ENCODE measurements at regions not wholly inside any gene's neighbourhood (a gene's known extent, or its start where the extent isn't known, plus 50 kb on each side); places are given as distances from the start of the nearest gene placed in this dataset.

DNA sequence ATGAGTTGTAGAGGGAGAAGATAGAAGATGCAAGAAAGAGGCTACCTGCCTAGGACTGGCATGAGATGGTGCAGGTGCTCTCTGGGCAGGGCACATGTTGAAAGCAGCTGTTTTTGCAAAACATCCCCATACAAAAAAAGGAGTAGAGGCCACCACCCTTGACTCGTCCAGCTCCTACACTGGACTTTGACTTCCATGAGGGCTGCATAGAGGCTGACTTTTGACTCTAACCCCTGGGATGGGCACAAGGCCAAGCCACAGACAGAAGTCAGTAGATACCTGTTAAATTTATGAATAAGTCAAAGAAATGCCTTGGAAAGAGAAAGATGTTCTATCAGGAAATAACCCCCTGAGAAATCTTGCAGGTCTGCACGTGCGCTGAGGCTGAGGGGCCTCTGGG lies 1139.1 kb upstream of the TMEM132C start:
- Mint-ChIP-seq H3K4me3 (no peak overlapping the region), H3K4me1 (no peaks in the 10 kb centered on the region), H3K9me3 (peaks cover 76% of the 10 kb centered on the region), H3K27me3 (ENCODE audit: insufficient read depth, low read depth, poor library complexity) (peaks cover 3% of the 10 kb centered on the region), H3K27ac (no peak overlapping the region), H3K36me3 (ENCODE audit: low read depth) (peaks cover 38% of the 10 kb centered on the region)
- H3F3A ChIP-seq (replicated peaks; ENCODE audit: low read depth): no peaks in the 10 kb centered on the region
- H3K27me3 ChIP-seq (ENCODE audit: insufficient read depth): no peaks in the 10 kb centered on the region
- TF ChIP-seq ZNF331 (CRISPR knock-in tag; IDR thresholded peaks at IDR 0.05; ENCODE audit: low read depth) (no peak), EZH2phosphoT487 (IDR thresholded peaks at IDR 0.05; ENCODE audit: unreplicated experiment) (no peak), NANOG (IDR thresholded peaks at IDR 0.05; ENCODE audit: borderline replicate concordance) (no peak), POLR2AphosphoS5 (IDR thresholded peaks at IDR 0.05; ENCODE audit: low read depth) (no peak)
- TF ChIP-seq, protein P1, sequence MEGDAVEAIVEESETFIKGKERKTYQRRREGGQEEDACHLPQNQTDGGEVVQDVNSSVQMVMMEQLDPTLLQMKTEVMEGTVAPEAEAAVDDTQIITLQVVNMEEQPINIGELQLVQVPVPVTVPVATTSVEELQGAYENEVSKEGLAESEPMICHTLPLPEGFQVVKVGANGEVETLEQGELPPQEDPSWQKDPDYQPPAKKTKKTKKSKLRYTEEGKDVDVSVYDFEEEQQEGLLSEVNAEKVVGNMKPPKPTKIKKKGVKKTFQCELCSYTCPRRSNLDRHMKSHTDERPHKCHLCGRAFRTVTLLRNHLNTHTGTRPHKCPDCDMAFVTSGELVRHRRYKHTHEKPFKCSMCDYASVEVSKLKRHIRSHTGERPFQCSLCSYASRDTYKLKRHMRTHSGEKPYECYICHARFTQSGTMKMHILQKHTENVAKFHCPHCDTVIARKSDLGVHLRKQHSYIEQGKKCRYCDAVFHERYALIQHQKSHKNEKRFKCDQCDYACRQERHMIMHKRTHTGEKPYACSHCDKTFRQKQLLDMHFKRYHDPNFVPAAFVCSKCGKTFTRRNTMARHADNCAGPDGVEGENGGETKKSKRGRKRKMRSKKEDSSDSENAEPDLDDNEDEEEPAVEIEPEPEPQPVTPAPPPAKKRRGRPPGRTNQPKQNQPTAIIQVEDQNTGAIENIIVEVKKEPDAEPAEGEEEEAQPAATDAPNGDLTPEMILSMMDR (conservative IDR thresholded peaks at IDR 0.05; ENCODE audit: low read depth in 2 of 2): no peak
- TF ChIP-seq, protein P2, sequence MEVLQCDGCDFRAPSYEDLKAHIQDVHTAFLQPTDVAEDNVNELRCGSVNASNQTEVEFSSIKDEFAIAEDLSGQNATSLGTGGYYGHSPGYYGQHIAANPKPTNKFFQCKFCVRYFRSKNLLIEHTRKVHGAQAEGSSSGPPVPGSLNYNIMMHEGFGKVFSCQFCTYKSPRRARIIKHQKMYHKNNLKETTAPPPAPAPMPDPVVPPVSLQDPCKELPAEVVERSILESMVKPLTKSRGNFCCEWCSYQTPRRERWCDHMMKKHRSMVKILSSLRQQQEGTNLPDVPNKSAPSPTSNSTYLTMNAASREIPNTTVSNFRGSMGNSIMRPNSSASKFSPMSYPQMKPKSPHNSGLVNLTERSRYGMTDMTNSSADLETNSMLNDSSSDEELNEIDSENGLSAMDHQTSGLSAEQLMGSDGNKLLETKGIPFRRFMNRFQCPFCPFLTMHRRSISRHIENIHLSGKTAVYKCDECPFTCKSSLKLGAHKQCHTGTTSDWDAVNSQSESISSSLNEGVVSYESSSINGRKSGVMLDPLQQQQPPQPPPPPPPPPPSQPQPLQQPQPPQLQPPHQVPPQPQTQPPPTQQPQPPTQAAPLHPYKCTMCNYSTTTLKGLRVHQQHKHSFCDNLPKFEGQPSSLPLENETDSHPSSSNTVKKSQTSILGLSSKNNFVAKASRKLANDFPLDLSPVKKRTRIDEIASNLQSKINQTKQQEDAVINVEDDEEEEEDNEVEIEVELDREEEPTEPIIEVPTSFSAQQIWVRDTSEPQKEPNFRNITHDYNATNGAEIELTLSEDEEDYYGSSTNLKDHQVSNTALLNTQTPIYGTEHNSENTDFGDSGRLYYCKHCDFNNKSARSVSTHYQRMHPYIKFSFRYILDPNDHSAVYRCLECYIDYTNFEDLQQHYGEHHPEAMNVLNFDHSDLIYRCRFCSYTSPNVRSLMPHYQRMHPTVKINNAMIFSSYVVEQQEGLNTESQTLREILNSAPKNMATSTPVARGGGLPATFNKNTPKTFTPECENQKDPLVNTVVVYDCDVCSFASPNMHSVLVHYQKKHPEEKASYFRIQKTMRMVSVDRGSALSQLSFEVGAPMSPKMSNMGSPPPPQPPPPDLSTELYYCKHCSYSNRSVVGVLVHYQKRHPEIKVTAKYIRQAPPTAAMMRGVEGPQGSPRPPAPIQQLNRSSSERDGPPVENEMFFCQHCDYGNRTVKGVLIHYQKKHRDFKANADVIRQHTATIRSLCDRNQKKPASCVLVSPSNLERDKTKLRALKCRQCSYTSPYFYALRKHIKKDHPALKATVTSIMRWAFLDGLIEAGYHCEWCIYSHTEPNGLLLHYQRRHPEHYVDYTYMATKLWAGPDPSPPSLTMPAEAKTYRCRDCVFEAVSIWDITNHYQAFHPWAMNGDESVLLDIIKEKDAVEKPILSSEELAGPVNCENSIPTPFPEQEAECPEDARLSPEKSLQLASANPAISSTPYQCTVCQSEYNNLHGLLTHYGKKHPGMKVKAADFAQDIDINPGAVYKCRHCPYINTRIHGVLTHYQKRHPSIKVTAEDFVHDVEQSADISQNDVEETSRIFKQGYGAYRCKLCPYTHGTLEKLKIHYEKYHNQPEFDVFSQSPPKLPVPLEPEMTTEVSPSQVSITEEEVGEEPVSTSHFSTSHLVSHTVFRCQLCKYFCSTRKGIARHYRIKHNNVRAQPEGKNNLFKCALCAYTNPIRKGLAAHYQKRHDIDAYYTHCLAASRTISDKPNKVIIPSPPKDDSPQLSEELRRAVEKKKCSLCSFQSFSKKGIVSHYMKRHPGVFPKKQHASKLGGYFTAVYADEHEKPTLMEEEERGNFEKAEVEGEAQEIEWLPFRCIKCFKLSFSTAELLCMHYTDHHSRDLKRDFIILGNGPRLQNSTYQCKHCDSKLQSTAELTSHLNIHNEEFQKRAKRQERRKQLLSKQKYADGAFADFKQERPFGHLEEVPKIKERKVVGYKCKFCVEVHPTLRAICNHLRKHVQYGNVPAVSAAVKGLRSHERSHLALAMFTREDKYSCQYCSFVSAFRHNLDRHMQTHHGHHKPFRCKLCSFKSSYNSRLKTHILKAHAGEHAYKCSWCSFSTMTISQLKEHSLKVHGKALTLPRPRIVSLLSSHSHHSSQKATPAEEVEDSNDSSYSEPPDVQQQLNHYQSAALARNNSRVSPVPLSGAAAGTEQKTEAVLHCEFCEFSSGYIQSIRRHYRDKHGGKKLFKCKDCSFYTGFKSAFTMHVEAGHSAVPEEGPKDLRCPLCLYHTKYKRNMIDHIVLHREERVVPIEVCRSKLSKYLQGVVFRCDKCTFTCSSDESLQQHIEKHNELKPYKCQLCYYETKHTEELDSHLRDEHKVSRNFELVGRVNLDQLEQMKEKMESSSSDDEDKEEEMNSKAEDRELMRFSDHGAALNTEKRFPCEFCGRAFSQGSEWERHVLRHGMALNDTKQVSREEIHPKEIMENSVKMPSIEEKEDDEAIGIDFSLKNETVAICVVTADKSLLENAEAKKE (CRISPR knock-in tag; IDR thresholded peaks at IDR 0.05): no peak
- no peak overlapping the region for H3K27ac ChIP-seq (ENCODE audit: low read depth)
- H4K20me1 ChIP-seq (replicated peaks; ENCODE audit: insufficient read depth): no peaks in the 10 kb centered on the region
- H3K4me1 ChIP-seq (ENCODE audit: insufficient read depth): no peaks in the 10 kb centered on the region
- no peak overlapping the region for H3K4me3 ChIP-seq
- H3K9me2 ChIP-seq (ENCODE audit: insufficient read depth): no peaks in the 10 kb centered on the region; the same call in 1 of the 2 replicates
- H3K4me2 ChIP-seq: no peak overlapping the region
- H2AFZ ChIP-seq: no peak overlapping the region
- no peaks in the 10 kb centered on the region for H3K36me3 ChIP-seq (ENCODE audit: insufficient read depth)
- DNase-seq (ENCODE audit: low spot score) (no peak), ATAC-seq (no peak)
- no peaks in the 10 kb centered on the region for H3K79me2 ChIP-seq (replicated peaks; ENCODE audit: insufficient read depth)
